Tibial artery (tissue), 4 donors: ENCODE measurements at regions not wholly inside any gene's neighbourhood (a gene's known extent, or its start where the extent isn't known, plus 50 kb on each side); places are given as distances from the start of the nearest gene placed in this dataset.

Source experiments
- DNase-seq, 2 donors: peaks; one replicate each; pipeline ENCODE4 v3.0.0-alpha.2; 2019
- H3K27ac ChIP-seq, 2 donors: fragments of 200-600 bp; sonication (generic) in 1 of 2; 1 replicate in 1 of 2; 2 replicates in 1 of 2; pipeline ENCODE4 v1.5.1; 2018 to 2019; ENCODE audit warnings: mild to moderate bottlenecking in 1 of 2
- H3K27me3 ChIP-seq, 2 donors: fragments of 200-600 bp; sonication (generic) in 1 of 2; one replicate each; pipeline versions ENCODE4 v1.5.1 to v1.6.0; 2016 to 2019
- H3K36me3 ChIP-seq, 3 donors: fragments of 200-600 bp; sonication (generic) in 2 of 3; one replicate each; pipeline ENCODE4 v1.5.1; 2016 to 2019; ENCODE audit warnings: mild to moderate bottlenecking in 2 of 3
- H3K4me1 ChIP-seq, 4 donors: fragments of 200-600 bp; sonication (generic) in 2 of 4; 1 replicate in 3 of 4; 2 replicates in 1 of 4; pipeline ENCODE4 v1.5.1; 2016 to 2019
- H3K4me3 ChIP-seq, 2 donors: fragments of 200-600 bp; sonication (generic) in 1 of 2; 1 replicate in 1 of 2; 2 replicates in 1 of 2; pipeline ENCODE4 v1.5.1; 2018 to 2019; ENCODE audit warnings: mild to moderate bottlenecking in 2 of 2
- H3K9me3 ChIP-seq, 3 donors: fragments of 200-600 bp; sonication (generic) in 1 of 3; one replicate each; pipeline ENCODE4 v1.5.1; 2016 to 2019
- intact Hi-C: fragments of 100-400 bp; cut with DNase I; formaldehyde crosslinking; loops from one replicate; pipeline ENCODE4 v1.15.0; 2023; ENCODE audit warnings: low total_unique reads
- TF ChIP-seq, protein P1 (sequence below), 2 experiments: fragments of 200-600 bp in 1 of 2; fragments of 450-650 bp in 1 of 2; IDR thresholded peaks; one replicate each; pipeline ENCODE4 v1.5.1; 2017 to 2019; ENCODE audit warnings: antibody characterized with exemption in 2 of 2, mild to moderate bottlenecking in 1 of 2, moderate library complexity in 1 of 2

DNA sequence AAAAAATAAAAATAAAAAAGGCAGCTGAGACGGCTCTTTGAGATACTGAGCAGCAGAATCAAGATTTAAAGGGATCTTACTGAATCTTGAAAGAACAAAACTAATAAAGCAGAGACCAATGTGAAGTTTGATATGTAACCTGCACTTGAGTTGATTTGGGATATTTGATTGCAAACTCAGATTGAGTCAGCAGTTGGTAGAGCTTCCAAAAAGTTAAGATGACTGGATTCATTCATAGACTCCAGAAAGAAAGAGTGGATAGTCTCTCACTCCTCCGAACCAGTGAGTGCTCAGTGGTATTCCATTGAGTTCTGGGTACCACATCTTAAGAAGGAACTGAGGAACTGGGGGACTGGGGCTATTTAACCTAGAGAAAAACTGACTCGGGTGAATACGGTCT, 52.7 kb upstream of the TESK1 start:
- peaks cover 42 to 57% (median 42%) of the 10 kb centered on the region in 3 donors for H3K36me3 ChIP-seq
- intact Hi-C loops: no loop called here

DNA sequence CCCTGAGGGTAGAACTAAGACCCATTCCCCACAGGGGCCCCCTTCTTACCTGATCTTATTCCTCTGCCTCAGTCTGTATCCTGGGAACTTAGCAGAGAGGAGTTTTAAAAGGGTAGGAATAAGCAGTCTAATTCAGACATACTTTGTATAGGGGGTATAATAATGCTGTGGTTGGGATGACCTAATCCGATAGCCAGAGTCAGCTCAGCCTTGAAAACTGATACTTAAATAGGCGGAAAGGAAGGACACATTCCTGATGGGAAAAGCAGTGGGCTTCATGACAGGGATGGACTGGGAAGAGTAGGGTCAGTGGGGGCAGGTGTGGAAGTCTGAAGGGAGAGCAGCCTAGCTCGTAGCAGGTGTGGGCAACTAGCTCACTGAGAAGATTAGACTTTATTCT, 52.2 kb upstream of the TESK1 start:
- H3K9me3 ChIP-seq: no peaks in the 10 kb centered on the region
- TF ChIP-seq, protein P1, sequence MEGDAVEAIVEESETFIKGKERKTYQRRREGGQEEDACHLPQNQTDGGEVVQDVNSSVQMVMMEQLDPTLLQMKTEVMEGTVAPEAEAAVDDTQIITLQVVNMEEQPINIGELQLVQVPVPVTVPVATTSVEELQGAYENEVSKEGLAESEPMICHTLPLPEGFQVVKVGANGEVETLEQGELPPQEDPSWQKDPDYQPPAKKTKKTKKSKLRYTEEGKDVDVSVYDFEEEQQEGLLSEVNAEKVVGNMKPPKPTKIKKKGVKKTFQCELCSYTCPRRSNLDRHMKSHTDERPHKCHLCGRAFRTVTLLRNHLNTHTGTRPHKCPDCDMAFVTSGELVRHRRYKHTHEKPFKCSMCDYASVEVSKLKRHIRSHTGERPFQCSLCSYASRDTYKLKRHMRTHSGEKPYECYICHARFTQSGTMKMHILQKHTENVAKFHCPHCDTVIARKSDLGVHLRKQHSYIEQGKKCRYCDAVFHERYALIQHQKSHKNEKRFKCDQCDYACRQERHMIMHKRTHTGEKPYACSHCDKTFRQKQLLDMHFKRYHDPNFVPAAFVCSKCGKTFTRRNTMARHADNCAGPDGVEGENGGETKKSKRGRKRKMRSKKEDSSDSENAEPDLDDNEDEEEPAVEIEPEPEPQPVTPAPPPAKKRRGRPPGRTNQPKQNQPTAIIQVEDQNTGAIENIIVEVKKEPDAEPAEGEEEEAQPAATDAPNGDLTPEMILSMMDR (IDR thresholded peaks at IDR 0.05): no peak
- H3K27me3 ChIP-seq: no peaks in the 10 kb centered on the region
- no peak for DNase-seq
- intact Hi-C loops: no loop called here
- H3K36me3 ChIP-seq: peaks cover 41 to 57% (median 42%) of the 10 kb centered on the region in 3 donors
- no peak overlapping the region for H3K4me3 ChIP-seq
- peaks cover 4 to 81% (median 57%) of the 10 kb centered on the region in 4 donors for H3K4me1 ChIP-seq
- H3K27ac ChIP-seq: peak overlapping the region; percentile 77 to 93

More for the DNA sequence above, 52.7 kb upstream of the TESK1 start:
- TF ChIP-seq, protein P1 (IDR thresholded peaks at IDR 0.05): no peak
- no peaks in the 10 kb centered on the region for H3K27me3 ChIP-seq
- no peak overlapping the region for H3K4me3 ChIP-seq
- H3K9me3 ChIP-seq: no peaks in the 10 kb centered on the region
- peak overlapping the region; percentile 77 to 93 for H3K27ac ChIP-seq
- DNase-seq: no peak
- H3K4me1 ChIP-seq: peaks cover 4 to 85% (median 62%) of the 10 kb centered on the region in 4 donors

DNA sequence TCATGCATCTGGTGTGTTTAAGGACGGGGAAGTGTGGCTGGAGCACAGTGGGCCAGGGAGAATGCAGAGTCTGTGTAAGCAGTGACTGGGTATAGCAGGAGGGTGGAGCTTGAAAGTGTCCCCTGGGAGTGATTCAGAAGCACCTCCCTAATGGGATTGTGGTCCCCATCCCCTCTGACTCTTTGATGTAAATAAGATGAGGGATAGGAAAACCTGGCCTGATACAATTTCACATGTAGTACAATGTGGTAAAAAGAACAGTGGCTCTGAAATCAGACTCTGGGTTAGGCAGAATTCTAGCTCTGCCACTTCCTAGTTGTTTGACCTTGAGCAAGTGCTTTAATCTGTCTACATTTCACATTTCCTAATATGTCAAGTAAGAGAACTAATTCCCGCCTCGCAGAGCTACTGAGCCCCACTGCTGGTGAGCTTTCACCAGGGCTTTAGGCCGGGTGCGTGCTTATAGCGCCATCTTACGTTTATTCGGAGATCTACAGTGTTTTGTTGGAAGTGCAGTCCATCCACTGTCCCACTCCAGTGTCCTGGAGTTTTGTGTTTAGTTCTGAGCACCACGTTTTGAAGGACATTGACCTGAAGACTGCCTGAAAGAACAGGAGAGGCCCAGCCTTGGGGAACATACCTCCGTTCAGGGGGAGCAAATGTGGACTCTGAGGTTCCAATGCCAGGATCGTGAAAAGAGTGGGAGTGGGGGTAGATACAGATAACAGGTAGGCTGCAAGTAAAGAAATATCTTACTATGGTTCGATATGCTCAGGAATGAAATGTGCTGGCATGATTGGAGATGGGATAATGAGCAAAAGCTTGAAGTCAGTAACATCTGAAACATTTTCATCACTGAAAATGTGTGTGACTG, 51.2 kb upstream of the TESK1 start:
- Histone ChIP-seq H3K4me1 (peaks cover 4 to 70% (median 49%) of the 10 kb centered on the region in 4 donors), H3K9me3 (no peaks in the 10 kb centered on the region), H3K4me3 (no peak overlapping the region), H3K27ac (peak overlapping the region; percentile 77 to 93), H3K27me3 (no peaks in the 10 kb centered on the region), H3K36me3 (peaks cover 40 to 57% (median 43%) of the 10 kb centered on the region in 3 donors)
- TF ChIP-seq, protein P1 (IDR thresholded peaks at IDR 0.05): peak; percentile 89 to 91
- peak; percentile 83 to 89 for DNase-seq
- intact Hi-C loops: loop anchor here (1.0 kb wide), 1 partner anchor 65 kb away; no protein-coding TSS in a partner anchor

DNA sequence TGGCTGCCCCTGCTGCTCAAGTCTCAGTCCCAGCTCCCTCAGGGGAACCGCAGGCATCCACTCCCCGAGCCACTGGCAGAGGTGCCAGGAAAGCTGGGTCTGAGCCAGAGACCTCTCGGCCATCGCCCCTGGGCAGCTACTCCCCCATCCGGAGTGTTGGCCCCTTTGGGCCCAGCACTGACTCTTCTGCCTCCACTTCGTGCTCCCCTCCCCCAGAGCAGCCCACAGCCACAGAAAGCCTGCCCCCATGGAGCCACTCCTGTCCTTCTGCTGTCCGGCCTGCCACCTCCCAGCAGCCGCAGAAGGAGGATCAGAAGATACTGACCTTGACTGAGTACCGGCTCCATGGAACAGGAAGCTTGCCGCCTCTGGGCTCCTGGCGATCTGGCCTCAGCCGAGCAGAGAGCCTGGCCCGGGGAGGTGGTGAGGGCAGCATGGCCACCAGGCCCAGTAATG, 49.8 kb upstream of the TESK1 start:
- peaks cover 4 to 60% (median 43%) of the 10 kb centered on the region in 4 donors for H3K4me1 ChIP-seq
- intact Hi-C loops: no loop called here
- peak overlapping the region; percentile 77 to 93 for H3K27ac ChIP-seq
- H3K27me3 ChIP-seq: no peaks in the 10 kb centered on the region
- no peak for DNase-seq
- TF ChIP-seq, protein P1 (IDR thresholded peaks at IDR 0.05): no peak
- peaks cover 52 to 61% (median 57%) of the 10 kb centered on the region in 3 donors for H3K36me3 ChIP-seq
- H3K4me3 ChIP-seq: no peak overlapping the region
- H3K9me3 ChIP-seq: no peaks in the 10 kb centered on the region
